SK-MEL-5 (cell line): ENCODE measurements at regions not wholly inside any gene's neighbourhood (a gene's known extent, or its start where the extent isn't known, plus 50 kb on each side); places are given as distances from the start of the nearest gene placed in this dataset.
A peak's percentile ranks its signal among the peaks of the same experiment; 100 is the strongest.

Experiments
- DNase-seq: peaks from one replicate; pipeline ENCODE4 v3.0.0-alpha.2; 2016; ENCODE audit warnings: low read depth, low spot score
- in situ Hi-C: cut with HindIII; loops from 2 replicates; pipeline ENCODE4 v1.10.0; 2016; ENCODE audit warnings: low sequenced_read_pairs, high pct_unique_total_duplicates, low pct_unique_long_range_greater_than_20kb

DNA sequence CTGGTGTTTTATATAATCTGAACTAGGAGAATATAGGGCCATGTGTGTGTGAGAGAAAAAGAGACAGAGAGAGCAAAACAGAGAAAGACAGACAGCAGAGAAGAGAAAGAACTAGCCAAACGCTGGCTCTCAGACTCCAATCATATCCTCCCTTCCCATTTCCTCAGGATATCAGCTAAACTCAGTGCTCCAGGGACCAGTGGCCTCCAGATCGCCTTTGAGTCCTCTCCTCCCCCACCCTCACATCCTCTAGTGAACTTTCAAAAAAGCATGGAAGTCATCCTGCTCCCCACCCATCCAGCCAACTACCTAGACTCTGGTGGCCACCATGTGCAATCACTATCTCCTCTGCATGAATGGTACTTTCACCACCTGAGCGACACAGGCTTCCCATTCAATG is 386.1 kb upstream of the NPVF start:
- no peak for DNase-seq
- in situ Hi-C loops = no loop called here

DNA sequence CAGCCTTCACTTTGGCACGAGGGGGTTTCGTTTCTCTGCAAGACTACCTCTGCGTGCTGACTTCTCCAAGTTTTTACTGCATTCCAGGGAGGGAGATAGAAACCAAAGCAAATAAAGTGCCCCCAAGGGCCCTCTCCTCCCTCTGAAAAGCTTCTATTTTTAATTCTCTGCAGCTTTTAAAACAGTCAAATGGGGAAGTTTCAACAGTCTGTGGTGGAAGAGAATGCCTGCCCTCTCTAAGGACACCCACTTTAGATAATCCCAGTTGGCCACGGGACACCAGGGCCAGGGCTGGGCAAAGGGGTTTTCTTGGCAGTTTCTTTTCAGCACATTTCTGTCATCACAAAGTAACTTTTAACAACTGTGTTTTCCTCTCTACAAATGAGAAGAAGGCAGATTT is 386.7 kb upstream of the NPVF start:
- in situ Hi-C loops = no loop called here
- no peak for DNase-seq

DNA sequence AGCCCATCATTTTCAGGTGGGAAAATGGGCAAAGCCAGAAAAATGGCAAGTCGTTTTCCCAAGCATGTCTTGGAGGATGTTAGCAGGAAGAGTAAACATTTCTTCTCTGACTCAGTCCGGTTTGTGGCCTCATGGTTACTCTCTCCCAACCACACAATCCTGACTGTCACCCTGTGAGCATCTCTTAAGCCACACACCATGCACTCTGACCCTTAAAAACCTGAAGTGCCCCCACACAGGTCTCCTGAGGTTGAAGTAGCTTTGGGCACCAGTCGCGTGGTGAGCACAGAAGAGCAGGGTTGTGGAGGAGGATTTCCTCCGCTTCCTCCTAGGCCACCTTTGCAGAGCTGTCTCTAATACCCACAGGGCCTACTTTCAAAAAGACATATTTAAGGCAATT is 387.3 kb upstream of the NPVF start:
- DNase-seq = no peak
- in situ Hi-C loops = no loop called here

DNA sequence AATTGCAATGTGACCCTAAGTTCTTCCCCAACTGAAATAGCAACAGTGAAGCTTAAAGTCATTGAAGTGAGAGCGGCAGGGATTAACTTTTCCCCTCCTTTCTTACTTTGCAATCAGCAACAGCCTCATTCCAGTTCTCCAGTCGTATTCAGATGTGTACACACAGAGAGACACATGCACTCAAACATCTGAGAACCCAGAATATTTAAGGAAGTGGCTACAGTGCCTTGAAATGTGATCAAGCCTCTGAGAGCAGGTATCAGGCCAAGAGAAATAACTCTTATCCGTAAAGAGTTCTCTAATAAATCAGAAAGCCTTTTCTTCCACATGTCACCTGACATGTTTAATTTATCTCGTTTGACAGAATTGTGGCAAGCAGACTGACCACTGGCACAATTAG is 388.9 kb upstream of the NPVF start:
- in situ Hi-C loops = no loop called here
- no peak for DNase-seq

DNA sequence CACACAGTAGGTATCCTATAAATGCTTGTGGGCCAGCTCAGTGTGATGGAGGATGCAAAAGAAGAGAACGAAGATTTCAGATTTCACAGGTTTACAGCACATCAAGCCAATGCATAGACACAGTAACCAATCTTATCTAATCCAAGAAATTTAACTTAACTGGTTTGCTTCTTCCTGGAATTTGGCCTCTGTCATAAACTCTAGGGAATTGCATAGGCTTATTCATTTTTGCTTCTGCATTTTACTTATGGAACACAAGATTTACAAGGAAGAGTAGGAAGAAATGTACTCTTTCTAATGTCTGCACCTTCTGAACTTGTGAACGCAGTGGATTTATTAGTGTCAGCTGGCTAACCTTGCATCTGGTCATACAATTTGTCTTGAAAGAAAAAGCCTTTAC is 389.4 kb upstream of the NPVF start:
- in situ Hi-C loops = no loop called here
- no peak for DNase-seq

DNA sequence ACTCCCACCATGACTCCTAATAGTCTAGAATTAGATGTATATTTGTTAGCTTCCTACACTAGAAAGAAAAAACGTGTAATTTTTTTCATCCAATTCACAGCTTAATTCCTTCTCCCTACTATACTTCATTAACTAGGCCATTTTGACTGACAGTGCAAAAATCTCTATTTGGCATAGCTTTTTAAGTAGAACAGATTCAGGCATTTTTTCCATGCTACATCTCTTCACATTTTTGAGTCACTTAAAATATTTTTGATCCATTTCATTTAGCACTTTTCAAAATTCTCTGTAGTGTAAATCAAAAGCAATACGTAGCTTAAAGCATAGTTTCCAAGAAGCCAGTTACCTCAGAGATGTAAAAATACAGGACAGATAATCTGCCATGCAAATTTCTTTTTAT is 391.1 kb upstream of the NPVF start:
- no peak for DNase-seq

DNA sequence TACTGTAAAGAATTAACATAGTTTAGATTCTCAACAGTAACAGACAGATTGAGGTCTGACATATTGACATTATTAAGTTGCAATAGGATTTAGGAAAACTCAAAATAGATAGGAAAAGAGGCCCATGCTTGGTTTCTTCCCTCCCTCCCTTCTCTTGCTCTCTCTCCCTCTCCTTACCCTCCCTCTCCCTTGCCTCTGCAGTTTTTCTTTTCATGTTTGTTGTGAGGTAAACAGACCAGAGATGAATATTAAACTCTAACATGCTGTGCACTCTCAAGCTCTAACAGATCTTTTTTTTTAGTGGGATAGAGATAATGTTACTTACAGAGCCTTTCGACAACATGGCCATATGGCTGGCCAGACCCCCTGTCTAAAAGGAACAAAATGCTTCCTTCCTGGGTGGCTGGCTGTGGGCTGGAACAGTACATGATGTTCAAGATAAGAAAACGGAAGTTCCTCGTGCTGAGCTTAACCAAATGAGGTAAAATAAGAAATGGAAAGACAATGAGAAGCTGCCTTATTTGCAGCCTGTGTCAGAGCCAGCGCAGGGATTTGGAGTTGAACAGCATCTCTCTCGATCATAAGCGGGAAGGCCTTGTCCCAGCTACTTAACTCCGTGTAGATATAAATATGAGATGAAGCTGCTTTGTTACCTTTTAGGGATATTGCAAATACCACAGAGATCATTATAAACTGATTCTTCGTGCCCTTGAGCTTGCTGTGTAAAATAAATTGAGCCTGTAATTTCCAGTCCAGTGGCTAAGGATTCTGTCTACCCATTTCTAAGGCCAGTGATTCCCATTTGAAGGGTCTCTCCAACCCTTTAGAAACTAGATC is 391.9 kb upstream of the NPVF start:
- DNase-seq = no peak
- in situ Hi-C loops = no loop called here

More for the DNA sequence above, 391.1 kb upstream of the NPVF start:
- in situ Hi-C loops = no loop called here

DNA sequence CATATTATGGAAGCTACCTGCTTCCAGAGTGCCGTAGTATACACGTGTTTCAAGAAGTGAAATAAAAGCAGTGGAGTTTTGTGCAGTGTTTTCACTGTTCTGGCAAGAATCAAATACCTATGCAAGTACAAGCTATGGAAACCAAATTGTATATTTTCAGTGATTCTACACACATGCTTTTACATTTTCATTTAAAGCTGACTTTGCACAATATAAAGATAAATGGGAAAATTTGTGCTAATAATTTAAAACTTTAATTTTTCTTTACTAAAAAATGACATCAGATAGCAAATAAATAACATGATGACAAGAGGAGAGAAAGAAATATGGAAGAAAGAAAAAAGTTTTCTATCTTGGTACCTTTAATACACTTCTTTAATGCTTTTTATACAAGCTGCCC is 393.7 kb upstream of the NPVF start:
- no peak for DNase-seq
- in situ Hi-C loops = no loop called here

DNA sequence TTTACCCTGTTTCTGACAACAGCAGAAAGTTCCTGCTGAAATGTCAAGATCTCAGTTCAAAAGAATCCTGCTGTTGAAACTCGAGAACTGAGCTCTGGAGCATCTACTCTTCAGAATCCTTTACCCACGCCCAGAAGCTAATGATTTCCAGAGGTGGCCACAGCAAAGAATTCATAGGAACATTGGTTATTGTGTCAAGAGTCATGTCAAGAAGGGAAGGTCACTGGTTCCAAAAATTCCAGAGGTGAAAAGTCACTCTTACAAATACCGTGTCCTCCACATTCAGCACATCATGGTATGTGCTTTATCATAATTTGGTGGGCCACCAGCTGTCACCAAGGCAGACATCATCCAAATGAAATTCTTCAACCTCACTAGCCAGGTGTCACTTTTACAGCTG is 394.4 kb upstream of the NPVF start:
- in situ Hi-C loops = no loop called here
- DNase-seq = no peak

DNA sequence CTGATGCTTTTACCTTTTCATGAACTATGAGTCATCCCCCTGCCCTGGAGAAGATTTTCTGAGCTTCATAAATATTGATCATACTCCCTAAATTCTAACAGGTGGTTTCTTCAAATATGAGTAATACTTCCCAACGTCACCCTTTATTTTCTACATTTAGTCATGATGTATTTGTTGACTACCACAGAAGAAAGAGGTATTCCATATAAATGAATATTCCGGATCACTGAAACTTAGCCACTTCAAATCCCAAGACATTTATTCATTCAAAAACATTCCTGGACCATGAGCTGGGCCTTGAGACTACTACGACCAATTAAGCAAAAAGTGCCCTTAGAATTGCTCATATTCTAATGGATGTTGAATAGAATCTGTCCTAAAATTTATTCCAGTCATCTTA is 395.8 kb upstream of the NPVF start:
- no peak for DNase-seq

DNA sequence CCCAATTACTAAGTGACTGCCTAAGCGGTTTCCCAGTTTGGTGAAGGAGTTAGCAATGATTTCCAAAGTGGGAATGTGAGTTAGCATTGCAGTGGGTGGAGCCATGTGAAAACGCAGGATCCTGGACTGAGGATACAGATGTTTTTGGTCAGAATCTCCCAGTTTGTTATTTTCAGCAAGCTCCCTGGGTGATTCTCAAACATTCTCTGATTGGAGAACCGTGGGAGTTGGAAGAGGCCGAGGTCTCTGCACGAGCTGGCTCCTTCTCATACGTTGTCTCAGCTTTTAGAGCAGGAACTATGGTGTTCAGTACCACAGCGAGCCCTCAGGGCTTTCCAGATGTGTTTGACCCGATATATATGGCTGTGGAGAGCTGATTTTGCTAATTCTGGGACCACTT is 396.5 kb upstream of the NPVF start:
- DNase-seq = no peak
- in situ Hi-C loops = no loop called here

More for the DNA sequence above, 395.8 kb upstream of the NPVF start:
- in situ Hi-C loops = no loop called here

DNA sequence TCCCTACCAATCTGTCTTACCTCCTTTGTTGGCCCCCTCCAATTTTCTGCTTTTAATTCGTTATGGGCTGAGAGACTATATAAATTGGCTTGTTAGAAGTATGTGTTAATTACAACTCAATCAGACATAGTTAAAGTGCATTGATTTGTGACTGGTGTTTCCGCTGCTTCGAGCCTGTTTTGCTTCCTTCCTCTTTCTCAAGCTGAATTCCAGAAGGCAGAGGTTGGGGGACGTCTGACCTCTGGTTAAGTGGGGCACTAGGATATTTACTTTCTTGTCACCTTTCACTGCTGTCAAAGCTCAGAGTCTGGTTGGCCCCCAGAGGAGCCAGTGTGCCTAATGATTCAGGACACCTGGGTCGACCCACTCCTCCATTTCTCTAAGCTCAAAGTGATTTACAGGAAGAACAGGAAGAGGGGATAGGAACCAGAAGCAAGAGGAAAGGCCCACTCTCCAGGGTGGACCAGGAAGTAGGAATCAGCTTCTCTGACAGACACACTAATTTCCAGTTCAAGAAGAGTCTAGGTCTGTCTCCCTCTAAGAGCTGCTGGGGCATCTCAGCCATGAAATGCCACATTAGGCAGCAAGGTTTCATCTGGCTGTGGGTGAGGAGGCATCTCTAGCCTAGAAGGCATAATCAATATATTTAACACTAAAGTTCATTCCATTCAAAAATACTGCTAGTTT is 397.2 kb upstream of the NPVF start:
- in situ Hi-C loops = no loop called here
- no peak for DNase-seq

DNA sequence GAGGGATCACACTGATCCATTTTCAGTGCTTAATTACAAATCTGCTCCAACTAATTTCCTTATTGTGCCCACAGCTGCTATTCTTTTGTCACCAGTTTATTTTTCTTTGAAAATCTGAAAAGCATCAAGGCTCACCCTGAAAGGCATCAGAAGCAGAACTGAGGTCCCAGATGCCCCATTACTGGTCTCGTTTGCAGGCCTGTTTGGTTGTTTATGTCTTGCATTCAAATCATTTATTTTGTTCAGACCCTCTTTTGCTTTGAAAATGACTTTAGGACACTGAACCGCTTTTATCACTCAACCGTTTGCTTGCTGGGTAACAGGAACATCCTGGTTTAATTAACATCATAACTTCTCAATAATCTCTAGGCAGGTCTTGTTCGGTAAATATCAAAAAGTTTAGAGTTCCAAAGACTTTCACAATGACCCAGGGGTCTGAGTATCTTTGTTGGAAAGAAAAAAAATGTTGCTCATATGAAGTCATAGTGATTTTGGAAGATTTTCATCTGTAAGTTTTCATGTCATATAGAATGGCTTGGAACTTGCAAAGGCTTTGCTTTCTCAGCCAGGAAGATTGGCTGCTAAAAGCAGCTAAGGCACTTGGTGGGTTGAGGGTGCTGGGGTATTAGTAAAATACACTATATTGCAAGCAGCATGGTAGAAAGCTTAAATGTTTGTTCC is 398.3 kb upstream of the NPVF start:
- no peak for DNase-seq
- in situ Hi-C loops = no loop called here

DNA sequence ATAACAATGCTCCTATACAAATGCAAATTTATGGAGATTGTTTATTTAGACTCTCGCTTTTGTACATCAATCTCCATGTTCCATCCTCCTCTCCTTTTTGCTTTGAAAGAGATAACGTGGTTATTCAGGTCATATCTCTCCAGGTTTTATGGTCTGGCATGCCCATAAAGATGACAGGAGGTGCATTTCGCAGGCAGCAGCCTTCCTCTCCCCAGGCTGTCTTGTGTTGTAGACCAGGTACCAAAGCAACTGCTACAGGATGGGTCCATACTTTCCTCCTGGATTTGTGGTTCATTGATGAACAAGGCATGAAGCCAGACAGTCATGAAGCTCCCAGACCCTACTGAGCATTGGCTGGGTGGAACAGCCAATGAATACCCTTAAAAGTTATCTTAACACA is 400.2 kb upstream of the NPVF start:
- no peak for DNase-seq

DNA sequence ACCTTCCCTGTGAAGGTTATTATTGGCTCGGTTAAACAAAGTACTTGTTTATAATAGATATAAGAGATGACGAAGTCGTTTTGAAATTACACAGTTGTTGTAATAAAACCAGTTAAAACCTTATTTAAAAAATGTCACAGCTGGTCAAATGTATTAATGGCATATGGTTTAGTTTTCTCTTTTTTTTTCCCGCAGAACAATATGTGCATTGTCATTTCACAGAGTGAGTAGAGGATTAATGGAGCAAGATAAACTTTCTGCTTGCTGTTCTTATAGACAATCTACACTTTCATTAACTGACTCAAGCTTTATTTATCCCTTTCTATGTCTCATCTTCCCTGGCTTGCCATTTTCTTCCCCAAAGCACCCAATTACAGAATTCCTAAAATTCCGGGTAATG is 404.3 kb upstream of the NPVF start:
- in situ Hi-C loops = no loop called here
- DNase-seq = peak; percentile 82

More for the DNA sequence above, 400.2 kb upstream of the NPVF start:
- in situ Hi-C loops = no loop called here

DNA sequence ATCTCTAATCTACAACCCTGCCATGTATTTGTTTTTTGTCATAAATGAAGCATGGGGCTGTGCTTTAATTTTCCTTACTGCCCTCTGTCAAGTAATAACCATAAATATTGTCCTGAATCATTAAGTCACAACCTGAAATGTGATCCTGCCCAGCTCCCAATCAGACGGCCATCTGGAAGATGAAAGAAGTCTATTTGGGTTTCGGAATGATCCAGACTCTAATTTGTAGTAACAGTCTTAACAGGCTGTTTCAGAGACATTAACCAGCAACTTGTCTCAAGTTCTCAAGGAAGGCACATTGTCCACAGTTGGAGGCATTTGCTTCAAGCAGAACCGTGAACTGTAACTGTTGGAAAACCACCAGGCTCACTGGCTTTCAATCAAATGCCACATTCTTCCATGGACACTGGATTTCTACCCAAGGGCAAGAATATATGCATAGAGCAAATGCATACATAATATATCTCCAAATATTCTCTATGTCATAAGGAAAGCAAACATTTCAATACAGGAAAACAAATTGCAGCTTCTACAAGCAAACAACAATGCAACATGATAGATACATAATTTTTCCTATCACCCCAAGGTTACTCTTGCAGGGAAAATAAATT is 405.2 kb upstream of the NPVF start:
- in situ Hi-C loops = no loop called here
- no peak for DNase-seq

DNA sequence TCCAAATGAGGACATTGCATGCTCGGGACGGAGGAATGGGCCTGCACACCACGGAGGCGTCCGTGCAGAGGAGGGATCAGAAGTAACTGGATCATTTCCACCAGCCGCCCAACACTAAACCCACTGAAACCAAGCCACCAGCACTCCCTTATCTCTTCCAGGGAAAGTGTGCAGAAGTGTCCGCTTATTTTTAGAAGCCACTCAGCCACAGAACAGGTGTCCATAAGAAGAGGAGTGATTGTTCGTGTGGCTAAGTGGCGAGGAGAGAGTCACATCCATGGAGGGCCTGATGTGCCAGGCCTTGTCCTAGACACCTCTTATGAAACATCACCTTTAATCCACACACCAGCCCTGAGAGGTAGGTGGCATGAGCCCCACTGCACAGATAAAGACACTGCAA is 407.9 kb upstream of the NPVF start:
- in situ Hi-C loops = no loop called here
- no peak for DNase-seq

DNA sequence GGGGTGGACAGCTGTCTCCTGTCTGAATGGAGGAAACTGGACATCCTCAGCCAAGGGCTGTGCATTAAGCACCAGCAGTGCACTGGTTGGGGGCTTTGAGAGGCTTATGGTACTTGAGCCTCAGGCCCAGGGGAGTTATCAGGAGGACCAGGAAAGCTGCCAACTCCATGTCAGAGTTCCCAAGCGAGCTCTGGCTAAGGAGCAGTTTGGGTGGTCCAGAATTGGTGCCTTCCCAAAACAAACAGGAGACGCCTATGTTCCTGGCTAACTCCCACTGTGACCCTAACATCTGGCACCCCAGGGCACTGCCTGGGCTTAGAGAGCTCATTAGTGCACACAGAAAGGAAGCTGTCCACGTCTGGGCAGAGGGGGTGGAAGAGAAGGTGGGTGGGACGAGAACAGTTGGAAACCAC is 408.6 kb upstream of the NPVF start:
- DNase-seq = no peak
- in situ Hi-C loops = no loop called here
